GM18502 (cell line): ENCODE measurements at regions not wholly inside any gene's neighbourhood (a gene's known extent, or its start where the extent isn't known, plus 50 kb on each side); places are given as distances from the start of the nearest gene placed in this dataset.

Experiments
- ATAC-seq: cut with Tn5 transposase; IDR thresholded peaks from one replicate; pipeline ENCODE4 v1.9.1; 2021; ENCODE audit warnings: mild to moderate bottlenecking; ENCODE audit not compliant: unreplicated experiment, poor library complexity

- no peak for ATAC-seq
Measured at GRCh38 chr2:16325016-16325975, 340.3 kb downstream of the CYRIA start.

- no peak for ATAC-seq
Measured at GRCh38 chr2:16324544-16324937, 341.1 kb downstream of the CYRIA start.

GRCh38 chr2:16323551-16324543 lies 341.8 kb downstream of the CYRIA start:
- no peak for ATAC-seq

GRCh38 chr2:16323126-16323520 lies 342.5 kb downstream of the CYRIA start:
- no peak for ATAC-seq

- ATAC-seq, result no peak
Measured at GRCh38 chr2:16322308-16323125, 343.1 kb downstream of the CYRIA start.

GRCh38 chr2:16321872-16322271 lies 343.8 kb downstream of the CYRIA start:
- ATAC-seq, result no peak

- ATAC-seq, result no peak
Measured at GRCh38 chr2:16321256-16321655, 344.4 kb downstream of the CYRIA start.

GRCh38 chr2:16320716-16321115 lies 344.9 kb downstream of the CYRIA start:
- ATAC-seq, result no peak

- no peak for ATAC-seq
Measured at GRCh38 chr2:16319551-16320121, 346.0 kb downstream of the CYRIA start.

GRCh38 chr2:16318474-16319195 lies 347.0 kb downstream of the CYRIA start:
- ATAC-seq, result peak; percentile 74

- ATAC-seq, result peak; percentile 23
Measured at GRCh38 chr2:16318051-16318450, 347.6 kb downstream of the CYRIA start.

- no peak for ATAC-seq
Measured at GRCh38 chr2:16317211-16317830, 348.3 kb downstream of the CYRIA start.

GRCh38 chr2:16316456-16317210 lies 349.0 kb downstream of the CYRIA start:
- ATAC-seq, result no peak

GRCh38 chr2:16315908-16316307 lies 349.7 kb downstream of the CYRIA start:
- no peak for ATAC-seq

- ATAC-seq, result no peak
Measured at GRCh38 chr2:16315458-16315835, 350.2 kb downstream of the CYRIA start.

- ATAC-seq, result no peak
Measured at GRCh38 chr2:16314691-16315457, 350.8 kb downstream of the CYRIA start.

GRCh38 chr2:16314001-16314400 lies 351.6 kb downstream of the CYRIA start:
- no peak for ATAC-seq
